Hepatocyte (in vitro differentiated cells): ENCODE measurements at regions not wholly inside any gene's neighbourhood (a gene's known extent, or its start where the extent isn't known, plus 50 kb on each side); places are given as distances from the start of the nearest gene placed in this dataset.
A peak's percentile ranks its signal among the peaks of the same experiment; 100 is the strongest.

Source experiments
- DNase-seq: peaks from one replicate; pipeline ENCODE4 v3.0.0-alpha.2; 2016; ENCODE audit warnings: low spot score
- H2AFZ ChIP-seq: fragments of 200-600 bp; sonication (generic); 2 replicates; pipeline ENCODE4 v1.6.0; 2016; ENCODE audit warnings: antibody characterized with exemption, mild to moderate bottlenecking
- H3K27ac ChIP-seq: fragments of 200-600 bp; sonication (generic); 2 replicates; pipeline ENCODE4 v1.5.1; 2016; ENCODE audit warnings: mild to moderate bottlenecking
- H3K27me3 ChIP-seq: fragments of 200-600 bp; sonication (generic); 2 replicates; pipeline ENCODE4 v1.6.1; 2016
- H3K36me3 ChIP-seq: fragments of 200-600 bp; sonication (generic); replicated peaks from 2 replicates; pipeline ENCODE4 v1.5.1; 2016; ENCODE audit warnings: low read depth; ENCODE audit not compliant: insufficient read depth
- H3K4me1 ChIP-seq: fragments of 200-600 bp; sonication (generic); 2 replicates; pipeline ENCODE4 v1.5.1; 2016; ENCODE audit warnings: mild to moderate bottlenecking, moderate library complexity; ENCODE audit not compliant: insufficient read depth
- H3K4me2 ChIP-seq: fragments of 200-600 bp; sonication (generic); 2 replicates; pipeline ENCODE4 v1.6.0; 2016
- H3K4me3 ChIP-seq: fragments of 200-600 bp; sonication (generic); 2 replicates; pipeline ENCODE4 v1.5.1; 2016; ENCODE audit warnings: mild to moderate bottlenecking
- H3K79me2 ChIP-seq: fragments of 200-600 bp; sonication (generic); 2 replicates; pipeline ENCODE4 v1.6.0; 2017; ENCODE audit warnings: mild to moderate bottlenecking
- H3K9me2 ChIP-seq: fragments of 200-600 bp; sonication (generic); replicated peaks from 2 replicates; pipeline ENCODE4 v1.6.0; 2017; ENCODE audit warnings: mild to moderate bottlenecking; ENCODE audit not compliant: insufficient read depth
- H3K9me3 ChIP-seq: fragments of 200-600 bp; sonication (generic); 2 replicates; pipeline ENCODE4 v1.5.1; 2016; ENCODE audit warnings: low read depth, mild to moderate bottlenecking
- H4K20me1 ChIP-seq: fragments of 200-600 bp; sonication (generic); 2 replicates; pipeline ENCODE4 v1.6.0; 2016; ENCODE audit warnings: mild to moderate bottlenecking; ENCODE audit not compliant: insufficient read depth, poor library complexity, severe bottlenecking
- EZH2 ChIP-seq: fragments of 200-600 bp; sonication (generic); IDR thresholded peaks from 2 replicates; pipeline ENCODE4 v1.6.1; 2016; ENCODE audit warnings: antibody characterized with exemption, mild to moderate bottlenecking, borderline replicate concordance
- EZH2phosphoT487 ChIP-seq: fragments of 200-600 bp; sonication (generic); IDR thresholded peaks from one replicate; pipeline ENCODE4 v1.6.1; 2018; ENCODE audit warnings: antibody characterized with exemption, mild to moderate bottlenecking, low read depth, moderate library complexity; ENCODE audit not compliant: unreplicated experiment, severe bottlenecking
- WGBS: methylation state at CpG from one replicate; pipeline ENCODE4 v1.1.6; 2016; ENCODE audit warnings: low lambda C conversion rate; ENCODE audit errors: missing lambda C conversion rate; 5-methylcytosine and 5-hydroxymethylcytosine counted together
- TF ChIP-seq, protein P1 (sequence below): fragments of 200-600 bp; sonication (generic); IDR thresholded peaks from 2 replicates; pipeline ENCODE4 v1.5.1; 2016; ENCODE audit warnings: antibody characterized with exemption, mild to moderate bottlenecking; ENCODE audit not compliant: poor library complexity

DNA sequence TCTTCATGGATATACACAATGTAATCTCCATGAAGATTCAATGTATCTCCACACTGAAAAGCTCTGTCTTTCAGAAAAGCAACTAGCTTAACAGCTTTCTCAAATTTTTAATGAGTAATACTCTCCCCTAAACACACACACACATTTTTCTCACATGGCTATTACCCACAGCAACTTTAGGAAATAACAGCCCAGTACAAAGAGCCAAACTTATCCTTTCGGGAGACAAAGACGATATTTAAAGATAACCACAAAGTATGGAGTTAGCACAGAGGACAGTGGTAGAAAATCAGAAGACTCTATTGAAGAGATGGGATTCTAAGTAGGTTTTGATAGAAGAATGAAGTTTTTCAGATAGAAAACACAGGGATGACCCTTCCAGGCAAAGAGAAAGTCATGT, 394.9 kb upstream of the TRIB2 start:
- TF ChIP-seq EZH2 (no peak), EZH2phosphoT487 (no peak)
- TF ChIP-seq, protein P1, sequence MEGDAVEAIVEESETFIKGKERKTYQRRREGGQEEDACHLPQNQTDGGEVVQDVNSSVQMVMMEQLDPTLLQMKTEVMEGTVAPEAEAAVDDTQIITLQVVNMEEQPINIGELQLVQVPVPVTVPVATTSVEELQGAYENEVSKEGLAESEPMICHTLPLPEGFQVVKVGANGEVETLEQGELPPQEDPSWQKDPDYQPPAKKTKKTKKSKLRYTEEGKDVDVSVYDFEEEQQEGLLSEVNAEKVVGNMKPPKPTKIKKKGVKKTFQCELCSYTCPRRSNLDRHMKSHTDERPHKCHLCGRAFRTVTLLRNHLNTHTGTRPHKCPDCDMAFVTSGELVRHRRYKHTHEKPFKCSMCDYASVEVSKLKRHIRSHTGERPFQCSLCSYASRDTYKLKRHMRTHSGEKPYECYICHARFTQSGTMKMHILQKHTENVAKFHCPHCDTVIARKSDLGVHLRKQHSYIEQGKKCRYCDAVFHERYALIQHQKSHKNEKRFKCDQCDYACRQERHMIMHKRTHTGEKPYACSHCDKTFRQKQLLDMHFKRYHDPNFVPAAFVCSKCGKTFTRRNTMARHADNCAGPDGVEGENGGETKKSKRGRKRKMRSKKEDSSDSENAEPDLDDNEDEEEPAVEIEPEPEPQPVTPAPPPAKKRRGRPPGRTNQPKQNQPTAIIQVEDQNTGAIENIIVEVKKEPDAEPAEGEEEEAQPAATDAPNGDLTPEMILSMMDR = no peak
- no peak overlapping the region for H3K27ac ChIP-seq
- H4K20me1 ChIP-seq = no peaks in the 10 kb centered on the region
- peaks cover 15% of the 10 kb centered on the region for H3K4me1 ChIP-seq
- H3K27me3 ChIP-seq = no peaks in the 10 kb centered on the region
- no peaks in the 10 kb centered on the region for H3K36me3 ChIP-seq
- H3K79me2 ChIP-seq = no peaks in the 10 kb centered on the region
- no peak overlapping the region for H3K4me2 ChIP-seq
- H3K9me2 ChIP-seq = no peaks in the 10 kb centered on the region
- DNase-seq = no peak
- no peaks in the 10 kb centered on the region for H3K9me3 ChIP-seq
- H3K4me3 ChIP-seq = no peak overlapping the region
- WGBS = 93% methylated on average over 2 of the region's 2 CpGs
- H2AFZ ChIP-seq = no peak overlapping the region

DNA sequence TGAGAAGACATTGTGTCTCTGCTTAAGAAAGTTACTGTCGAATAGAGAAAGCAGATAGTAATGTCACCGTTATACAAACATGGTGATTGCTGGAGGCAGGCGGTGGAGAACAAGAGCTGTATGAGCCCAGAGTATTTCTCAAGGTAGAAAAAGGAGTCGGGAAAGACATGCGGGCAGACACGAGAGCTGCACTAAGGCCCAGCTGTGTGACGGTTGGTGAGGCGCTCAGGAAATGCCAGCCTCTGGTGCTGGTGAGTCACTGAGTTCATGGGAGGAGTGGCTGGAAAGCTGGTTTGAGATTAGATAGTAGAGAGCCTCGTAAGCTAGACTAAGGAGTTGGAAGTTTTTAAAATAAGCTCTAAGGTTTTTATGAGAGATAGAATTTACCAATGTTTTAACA, 390.9 kb upstream of the TRIB2 start:
- no peaks in the 10 kb centered on the region for H3K27me3 ChIP-seq
- WGBS = 77% methylated on average over 9 of the region's 9 CpGs
- H3K79me2 ChIP-seq = no peaks in the 10 kb centered on the region
- no peaks in the 10 kb centered on the region for H3K36me3 ChIP-seq
- no peak overlapping the region for H2AFZ ChIP-seq
- H4K20me1 ChIP-seq = no peaks in the 10 kb centered on the region
- no peak overlapping the region for H3K4me2 ChIP-seq
- no peaks in the 10 kb centered on the region for H3K9me2 ChIP-seq
- H3K4me3 ChIP-seq = no peak overlapping the region
- H3K9me3 ChIP-seq = no peaks in the 10 kb centered on the region
- DNase-seq = peak; percentile 60
- no peaks in the 10 kb centered on the region for H3K4me1 ChIP-seq
- H3K27ac ChIP-seq = no peak overlapping the region
- TF ChIP-seq EZH2phosphoT487 = no peak
- TF ChIP-seq EZH2 = no peak
- TF ChIP-seq, protein P1 = no peak

DNA sequence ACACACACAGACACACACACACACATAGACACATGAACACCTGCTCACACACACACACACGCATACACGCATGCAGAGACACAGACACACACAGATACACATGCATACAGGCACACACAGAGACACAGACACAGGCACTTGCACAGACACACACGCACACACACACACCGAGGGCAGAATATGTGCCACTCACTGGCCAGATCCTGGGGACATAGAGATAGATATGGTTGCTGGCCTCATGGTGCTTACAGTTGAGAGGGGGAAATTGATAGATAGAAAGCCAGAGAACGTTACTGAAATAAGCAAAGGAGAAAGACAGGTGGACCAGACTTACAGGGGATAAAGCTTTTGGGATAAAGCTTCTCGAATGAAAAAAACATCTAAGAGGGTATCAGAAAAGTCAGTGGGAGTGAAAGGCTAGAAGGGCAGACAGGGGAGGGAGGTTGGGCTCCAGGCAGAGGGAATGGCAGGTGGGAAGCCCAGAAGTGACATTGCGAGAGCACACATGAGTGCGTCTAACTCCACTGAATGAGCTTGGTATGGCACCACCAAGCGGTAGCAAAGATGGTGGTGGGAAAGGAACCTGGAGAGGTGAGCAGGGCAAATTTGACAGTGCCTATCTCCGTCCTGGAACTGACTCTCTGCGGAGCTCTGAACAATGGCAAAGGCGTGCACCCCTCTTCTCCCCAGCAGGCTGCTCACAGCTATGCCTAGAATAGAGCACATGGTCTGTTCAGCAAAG, 390.1 kb upstream of the TRIB2 start:
- no peak overlapping the region for H3K4me3 ChIP-seq
- 86% methylated on average over 12 of the region's 12 CpGs for WGBS
- TF ChIP-seq, protein P1 = peak; percentile 26
- TF ChIP-seq EZH2phosphoT487 = no peak
- H4K20me1 ChIP-seq = no peaks in the 10 kb centered on the region
- DNase-seq = no peak
- H3K4me1 ChIP-seq = no peaks in the 10 kb centered on the region
- no peaks in the 10 kb centered on the region for H3K36me3 ChIP-seq
- H3K27me3 ChIP-seq = no peaks in the 10 kb centered on the region
- H3K27ac ChIP-seq = no peak overlapping the region
- H3K9me2 ChIP-seq = no peaks in the 10 kb centered on the region
- no peaks in the 10 kb centered on the region for H3K79me2 ChIP-seq
- H3K4me2 ChIP-seq = no peak overlapping the region
- no peak overlapping the region for H2AFZ ChIP-seq
- H3K9me3 ChIP-seq = no peaks in the 10 kb centered on the region
